ENCODE measurements at regions not wholly inside any gene's neighbourhood (a gene's known extent, or its start where the extent isn't known, plus 50 kb on each side); places are given as distances from the start of the nearest gene placed in this dataset.

DNA sequence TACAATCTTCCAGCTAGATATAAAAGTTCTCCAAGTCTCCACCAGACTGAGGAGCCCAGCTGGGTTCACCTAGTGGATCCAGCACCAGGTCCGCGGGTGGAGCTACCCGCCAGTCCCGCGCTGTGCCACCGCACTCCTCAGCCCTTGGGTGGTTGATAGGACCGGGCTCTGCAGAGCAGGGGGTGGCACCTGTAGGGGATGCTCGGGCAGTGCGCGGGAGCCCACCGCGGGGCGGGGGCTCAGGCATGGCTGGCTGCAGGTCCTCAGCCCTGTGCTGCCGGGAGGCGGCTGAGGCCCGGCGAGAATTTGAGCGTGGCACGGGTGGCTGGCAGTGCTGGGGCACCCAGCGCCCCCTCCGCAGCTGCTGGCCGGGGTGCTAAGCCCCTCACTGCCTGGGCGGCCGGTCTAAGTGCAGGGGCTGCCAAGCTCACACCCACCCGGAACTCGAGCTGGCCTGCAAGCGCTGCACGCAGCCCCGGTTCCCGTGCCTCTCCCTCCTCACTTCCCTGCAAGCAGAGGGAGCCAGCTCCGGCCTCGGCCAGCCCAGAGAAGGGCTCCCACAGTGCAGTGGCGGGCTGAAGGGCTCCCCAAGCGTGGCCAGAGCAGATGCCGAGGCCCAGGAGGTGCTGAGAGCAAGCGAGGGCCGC lies 542.8 kb upstream of the PCDH9 start:
- no peak for DNase-seq (ENCODE audit: low spot score)
- no peak overlapping the region for H3K9ac ChIP-seq (ENCODE audit: low read depth in 1 of 2, low read length in 2 of 2)
- H3K36me3 ChIP-seq (ENCODE audit: control insufficient read depth in 4 of 4, insufficient read depth in 3 of 4, low read depth in 1 of 4, low read length in 3 of 4) = no peaks in the 10 kb centered on the region
- no peaks in the 10 kb centered on the region for H3K9me3 ChIP-seq (ENCODE audit: control insufficient read depth in 4 of 4, low read length in 3 of 4)
- H3K4me1 ChIP-seq (ENCODE audit: control insufficient read depth in 4 of 4, insufficient read depth in 4 of 4, low read length in 3 of 4) = no peaks in the 10 kb centered on the region
- H3K27ac ChIP-seq (ENCODE audit: low read depth in 1 of 2, low read length in 2 of 2) = no peak overlapping the region
- H3K27me3 ChIP-seq (ENCODE audit: control insufficient read depth in 4 of 4, insufficient read depth in 4 of 4, low read length in 3 of 4) = no peaks in the 10 kb centered on the region
- H3K4me3 ChIP-seq (ENCODE audit: low read depth in 1 of 3, low read length in 3 of 3) = no peak overlapping the region
- WGBS = 86% methylated on average over 37 of the region's 37 CpGs
- TF ChIP-seq, protein P1, sequence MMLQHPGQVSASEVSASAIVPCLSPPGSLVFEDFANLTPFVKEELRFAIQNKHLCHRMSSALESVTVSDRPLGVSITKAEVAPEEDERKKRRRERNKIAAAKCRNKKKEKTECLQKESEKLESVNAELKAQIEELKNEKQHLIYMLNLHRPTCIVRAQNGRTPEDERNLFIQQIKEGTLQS (IDR thresholded peaks at IDR 0.05) = no peak
- TF ChIP-seq FOXA1 (IDR thresholded peaks at IDR 0.05) = no peak
- TF ChIP-seq, protein P2, sequence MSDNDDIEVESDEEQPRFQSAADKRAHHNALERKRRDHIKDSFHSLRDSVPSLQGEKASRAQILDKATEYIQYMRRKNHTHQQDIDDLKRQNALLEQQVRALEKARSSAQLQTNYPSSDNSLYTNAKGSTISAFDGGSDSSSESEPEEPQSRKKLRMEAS (IDR thresholded peaks at IDR 0.05) = no peak
- TF ChIP-seq, protein P3, sequence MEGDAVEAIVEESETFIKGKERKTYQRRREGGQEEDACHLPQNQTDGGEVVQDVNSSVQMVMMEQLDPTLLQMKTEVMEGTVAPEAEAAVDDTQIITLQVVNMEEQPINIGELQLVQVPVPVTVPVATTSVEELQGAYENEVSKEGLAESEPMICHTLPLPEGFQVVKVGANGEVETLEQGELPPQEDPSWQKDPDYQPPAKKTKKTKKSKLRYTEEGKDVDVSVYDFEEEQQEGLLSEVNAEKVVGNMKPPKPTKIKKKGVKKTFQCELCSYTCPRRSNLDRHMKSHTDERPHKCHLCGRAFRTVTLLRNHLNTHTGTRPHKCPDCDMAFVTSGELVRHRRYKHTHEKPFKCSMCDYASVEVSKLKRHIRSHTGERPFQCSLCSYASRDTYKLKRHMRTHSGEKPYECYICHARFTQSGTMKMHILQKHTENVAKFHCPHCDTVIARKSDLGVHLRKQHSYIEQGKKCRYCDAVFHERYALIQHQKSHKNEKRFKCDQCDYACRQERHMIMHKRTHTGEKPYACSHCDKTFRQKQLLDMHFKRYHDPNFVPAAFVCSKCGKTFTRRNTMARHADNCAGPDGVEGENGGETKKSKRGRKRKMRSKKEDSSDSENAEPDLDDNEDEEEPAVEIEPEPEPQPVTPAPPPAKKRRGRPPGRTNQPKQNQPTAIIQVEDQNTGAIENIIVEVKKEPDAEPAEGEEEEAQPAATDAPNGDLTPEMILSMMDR (IDR thresholded peaks at IDR 0.05; ENCODE audit: low read depth, low read length, missing input control) = no peak
- no peak for TF ChIP-seq EGR1 (IDR thresholded peaks at IDR 0.05; ENCODE audit: low read depth in 2 of 2)
- TF ChIP-seq HNF4A (conservative IDR thresholded peaks at IDR 0.05) = no peak
- TF ChIP-seq NR2F2 (IDR thresholded peaks at IDR 0.05) = no peak
- no peak for TF ChIP-seq RXRA (IDR thresholded peaks at IDR 0.05)

DNA sequence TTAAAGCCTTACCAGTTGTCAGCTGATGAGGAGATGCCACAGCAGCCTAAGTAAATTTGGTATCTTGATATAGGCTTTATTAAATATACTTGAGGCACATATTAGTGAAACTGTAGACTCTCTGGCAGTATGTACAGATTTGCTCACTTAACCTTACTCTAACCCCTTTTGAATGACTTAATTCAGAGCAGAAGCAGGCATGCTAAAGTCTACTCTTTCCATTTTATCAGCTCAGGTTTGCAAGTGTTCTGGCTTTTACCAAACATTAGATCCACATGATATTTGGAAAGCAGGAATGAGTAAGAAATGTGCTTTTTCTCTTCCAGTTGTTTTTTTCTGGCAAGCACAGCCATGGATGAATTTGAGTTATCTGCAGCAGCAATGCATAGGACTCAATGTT lies 541.0 kb upstream of the PCDH9 start:
- no peaks in the 10 kb centered on the region for H3K27me3 ChIP-seq (ENCODE audit: control insufficient read depth in 4 of 4, insufficient read depth in 4 of 4, low read length in 3 of 4)

DNA sequence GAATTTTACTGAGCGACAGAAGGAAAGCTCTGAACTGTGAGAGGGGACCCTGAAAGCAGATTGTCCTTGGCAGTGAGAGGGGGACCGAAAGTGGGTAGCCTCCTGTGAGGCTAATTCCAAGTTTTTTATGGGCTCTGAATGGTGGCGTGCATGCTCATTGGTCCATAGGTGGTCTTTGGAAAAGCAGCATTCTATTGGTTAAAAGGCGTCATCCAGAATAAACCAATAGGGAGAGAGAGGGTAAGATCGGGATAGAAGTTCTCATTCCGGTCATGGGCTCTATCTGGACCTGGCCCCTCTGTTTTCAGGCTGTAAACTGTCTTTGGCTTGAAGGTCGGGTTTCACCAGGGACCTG lies 539.8 kb upstream of the PCDH9 start:
- WGBS = 81% methylated on average over 7 of the region's 7 CpGs
- Histone ChIP-seq H3K27ac (ENCODE audit: low read depth in 1 of 2, low read length in 2 of 2) (no peak overlapping the region), H3K27me3 (ENCODE audit: control insufficient read depth in 4 of 4, insufficient read depth in 4 of 4, low read length in 3 of 4) (no peaks in the 10 kb centered on the region), H3K4me1 (ENCODE audit: control insufficient read depth in 4 of 4, insufficient read depth in 4 of 4, low read length in 3 of 4) (no peaks in the 10 kb centered on the region), H3K4me3 (ENCODE audit: low read depth in 1 of 3, low read length in 3 of 3) (no peak overlapping the region), H3K9ac (ENCODE audit: low read depth in 1 of 2, low read length in 2 of 2) (no peak overlapping the region), H3K9me3 (ENCODE audit: control insufficient read depth in 4 of 4, low read length in 3 of 4) (no peaks in the 10 kb centered on the region), H3K36me3 (ENCODE audit: control insufficient read depth in 4 of 4, insufficient read depth in 3 of 4, low read depth in 1 of 4, low read length in 3 of 4) (no peaks in the 10 kb centered on the region)
- no peak for TF ChIP-seq HNF4A (conservative IDR thresholded peaks at IDR 0.05)
- TF ChIP-seq, protein P1 (IDR thresholded peaks at IDR 0.05) = no peak
- TF ChIP-seq, protein P3 (IDR thresholded peaks at IDR 0.05; ENCODE audit: low read depth, low read length, missing input control) = no peak
- no peak for TF ChIP-seq FOXA2 (IDR thresholded peaks at IDR 0.05)
- no peak for DNase-seq (ENCODE audit: low spot score)

More for the DNA sequence above, 541.0 kb upstream of the PCDH9 start:
- TF ChIP-seq YY1 (IDR thresholded peaks at IDR 0.05) (no peak), TAF1 (conservative IDR thresholded peaks at IDR 0.05) (no peak), HNF4A (conservative IDR thresholded peaks at IDR 0.05) (no peak)
- no peak for DNase-seq (ENCODE audit: low spot score)
- Histone ChIP-seq H3K36me3 (ENCODE audit: control insufficient read depth in 4 of 4, insufficient read depth in 3 of 4, low read depth in 1 of 4, low read length in 3 of 4) (no peaks in the 10 kb centered on the region), H3K9me3 (ENCODE audit: control insufficient read depth in 4 of 4, low read length in 3 of 4) (no peaks in the 10 kb centered on the region), H3K27ac (ENCODE audit: low read depth in 1 of 2, low read length in 2 of 2) (no peak overlapping the region), H3K4me3 (ENCODE audit: low read depth in 1 of 3, low read length in 3 of 3) (no peak overlapping the region), H3K4me1 (ENCODE audit: control insufficient read depth in 4 of 4, insufficient read depth in 4 of 4, low read length in 3 of 4) (no peaks in the 10 kb centered on the region), H3K9ac (ENCODE audit: low read depth in 1 of 2, low read length in 2 of 2) (no peak overlapping the region)
